Naive thymus-derived CD4-positive, alpha-beta T cell (primary cell): ENCODE measurements at regions not wholly inside any gene's neighbourhood (a gene's known extent, or its start where the extent isn't known, plus 50 kb on each side); places are given as distances from the start of the nearest gene placed in this dataset.

ENCODE experiments used
- ATAC-seq: fragments of 150-1000 bp; cut with Tn5 transposase; 2 replicates; pipeline ENCODE4 v1.10.0; 2021; ENCODE audit warnings: mild to moderate bottlenecking, moderate library complexity
- CTCF ChIA-PET: fragments of 350-600 bp; sonication (Branson Sonifier 250); formaldehyde crosslinking; loops from one replicate; lab custom pipeline; 2021; ENCODE audit warnings: antibody characterized with exemption; lab: Charles Lee
- POLR2A ChIA-PET: fragments of 350-600 bp; sonication (Branson Sonifier 250); formaldehyde crosslinking; loops from one replicate; lab custom pipeline; 2021; ENCODE audit warnings: antibody characterized with exemption, inconsistent platforms; lab: Charles Lee
- DNase-seq, 9 donors: peaks; one replicate each; pipeline versions ENCODE4 v3.0.0 to v3.0.0-alpha.2; 2020 to 2022; ENCODE audit warnings: mixed read lengths in 1 of 9
- H3K27ac ChIP-seq: one replicate; pipeline ENCODE4 v1.7.0; 2013; ENCODE audit warnings: mild to moderate bottlenecking, low read depth, low read length, moderate library complexity
- H3K27me3 ChIP-seq, 2 donors: one replicate each; pipeline ENCODE4 v1.7.0; 2013; ENCODE audit warnings: low read length in 2 of 2, mild to moderate bottlenecking in 2 of 2, moderate library complexity in 2 of 2; ENCODE audit not compliant: control insufficient read depth in 2 of 2, insufficient read depth in 2 of 2
- H3K36me3 ChIP-seq, 3 experiments: 1 replicate in 2 of 3; 2 replicates in 1 of 3; pipeline ENCODE4 v1.7.0; 2013; ENCODE audit warnings: low read length in 3 of 3, mild to moderate bottlenecking in 3 of 3, moderate library complexity in 1 of 3; ENCODE audit not compliant: insufficient read depth in 3 of 3, control insufficient read depth in 2 of 3
- H3K4me1 ChIP-seq, 2 donors: one replicate each; pipeline ENCODE4 v1.7.0; 2013; ENCODE audit warnings: low read length in 2 of 2, mild to moderate bottlenecking in 2 of 2, moderate library complexity in 1 of 2; ENCODE audit not compliant: control insufficient read depth in 2 of 2, insufficient read depth in 2 of 2
- H3K4me3 ChIP-seq: 2 replicates; pipeline ENCODE4 v1.7.0; 2013; ENCODE audit warnings: mild to moderate bottlenecking, low read length
- H3K9me3 ChIP-seq, 3 experiments: 1 replicate in 2 of 3; 2 replicates in 1 of 3; pipeline ENCODE4 v1.7.0; 2013; ENCODE audit warnings: low read length in 3 of 3; ENCODE audit not compliant: control insufficient read depth in 2 of 3
- H3K27ac Mint-ChIP-seq, 9 donors: one replicate each; pipeline ENCODE4 v1.8.0; 2020 to 2022; ENCODE audit warnings: mixed read lengths in 9 of 9, mild to moderate bottlenecking in 8 of 9, moderate library complexity in 5 of 9, inconsistent platforms in 2 of 9
- H3K27me3 Mint-ChIP-seq, 5 donors: one replicate each; pipeline ENCODE4 v1.8.0; 2021 to 2022; ENCODE audit warnings: mixed read lengths in 5 of 5, mild to moderate bottlenecking in 1 of 5
- H3K36me3 Mint-ChIP-seq, 5 donors: one replicate each; pipeline ENCODE4 v1.8.0; 2020 to 2022; ENCODE audit warnings: mixed read lengths in 5 of 5, mild to moderate bottlenecking in 3 of 5, inconsistent platforms in 1 of 5
- H3K4me1 Mint-ChIP-seq, 7 donors: one replicate each; pipeline ENCODE4 v1.8.0; 2020 to 2022; ENCODE audit warnings: mixed read lengths in 7 of 7, mild to moderate bottlenecking in 3 of 7, inconsistent platforms in 1 of 7
- H3K4me3 Mint-ChIP-seq, 10 donors: one replicate each; pipeline ENCODE4 v1.8.0; 2020 to 2022; ENCODE audit warnings: mild to moderate bottlenecking in 10 of 10, mixed read lengths in 10 of 10, moderate library complexity in 6 of 10, inconsistent platforms in 2 of 10
- H3K9me3 Mint-ChIP-seq, 11 donors: one replicate each; pipeline ENCODE4 v1.8.0; 2020 to 2022; ENCODE audit warnings: mixed read lengths in 11 of 11, mild to moderate bottlenecking in 4 of 11, inconsistent platforms in 1 of 11, moderate library complexity in 1 of 11
- intact Hi-C, 2 donors: fragments of 100-400 bp; cut with micrococcal nuclease; formaldehyde crosslinking; loops; one replicate each; pipeline ENCODE4 v1.15.1; 2023

GRCh38 chr2:146503366-146503765 lies 1341.5 kb upstream of the ACVR2A start:
- Histone ChIP-seq H3K4me1 (no peaks in the 10 kb centered on the region), H3K27ac (no peak overlapping the region), H3K4me3 (no peak overlapping the region), H3K36me3 (no peaks in the 10 kb centered on the region), H3K27me3 (no peaks in the 10 kb centered on the region), H3K9me3 (no peaks in the 10 kb centered on the region)
- ATAC-seq (no peak), DNase-seq (no peak)
- H3K4me1 Mint-ChIP-seq, result no peaks in the 10 kb centered on the region
- ChIA-PET CTCF (no interaction called here), POLR2A (no interaction called here)
- intact Hi-C loops, result no loop called here
- no peaks in the 10 kb centered on the region for H3K36me3 Mint-ChIP-seq
- H3K27ac Mint-ChIP-seq, result no peak overlapping the region
- no peak overlapping the region for H3K4me3 Mint-ChIP-seq
- H3K9me3 Mint-ChIP-seq, result peaks cover 0 to 8% (median 0%) of the 10 kb centered on the region in 11 donors
- H3K27me3 Mint-ChIP-seq, result no peaks in the 10 kb centered on the region

- ChIA-PET CTCF (no interaction called here), POLR2A (no interaction called here)
- Histone ChIP-seq H3K36me3 (no peaks in the 10 kb centered on the region), H3K4me1 (no peaks in the 10 kb centered on the region), H3K9me3 (no peaks in the 10 kb centered on the region), H3K27ac (no peak overlapping the region), H3K4me3 (no peak overlapping the region), H3K27me3 (no peaks in the 10 kb centered on the region)
- peaks cover 0 to 11% (median 3%) of the 10 kb centered on the region in 11 donors for H3K9me3 Mint-ChIP-seq
- H3K4me3 Mint-ChIP-seq, result no peak overlapping the region
- intact Hi-C loops, result no loop called here
- ATAC-seq (no peak), DNase-seq (no peak)
- H3K4me1 Mint-ChIP-seq, result no peaks in the 10 kb centered on the region
- no peaks in the 10 kb centered on the region for H3K27me3 Mint-ChIP-seq
- H3K36me3 Mint-ChIP-seq, result no peaks in the 10 kb centered on the region
- H3K27ac Mint-ChIP-seq, result no peak overlapping the region
These were observed 1348.6 kb upstream of the ACVR2A start for GRCh38 chr2:146496248-146496647.

GRCh38 chr2:146489386-146489785 lies 1355.4 kb upstream of the ACVR2A start:
- no peaks in the 10 kb centered on the region for H3K36me3 Mint-ChIP-seq
- POLR2A ChIA-PET, result no interaction called here
- H3K27ac ChIP-seq, result no peak overlapping the region

GRCh38 chr2:146481629-146482028 lies 1363.2 kb upstream of the ACVR2A start:
- DNase-seq (no peak), ATAC-seq (no peak)
- H3K36me3 Mint-ChIP-seq, result no peaks in the 10 kb centered on the region
- no peak overlapping the region for H3K4me3 Mint-ChIP-seq
- H3K9me3 Mint-ChIP-seq, result peaks cover 0 to 2% (median 0%) of the 10 kb centered on the region in 11 donors
- Histone ChIP-seq H3K27me3 (no peaks in the 10 kb centered on the region), H3K4me3 (no peak overlapping the region), H3K27ac (no peak overlapping the region), H3K9me3 (no peaks in the 10 kb centered on the region), H3K36me3 (no peaks in the 10 kb centered on the region), H3K4me1 (no peaks in the 10 kb centered on the region)
- H3K27me3 Mint-ChIP-seq, result no peaks in the 10 kb centered on the region
- H3K4me1 Mint-ChIP-seq, result no peaks in the 10 kb centered on the region
- intact Hi-C loops, result no loop called here
- no peak overlapping the region for H3K27ac Mint-ChIP-seq
- CTCF ChIA-PET, result no interaction called here
- POLR2A ChIA-PET, result no interaction called here

More at GRCh38 chr2:146489386-146489785, 1355.4 kb upstream of the ACVR2A start:
- Histone ChIP-seq H3K4me1 (no peaks in the 10 kb centered on the region), H3K36me3 (no peaks in the 10 kb centered on the region), H3K27me3 (no peaks in the 10 kb centered on the region), H3K4me3 (no peak overlapping the region), H3K9me3 (no peaks in the 10 kb centered on the region)
- no peak overlapping the region for H3K27ac Mint-ChIP-seq
- peaks cover 0 to 16% (median 1%) of the 10 kb centered on the region in 11 donors for H3K9me3 Mint-ChIP-seq
- CTCF ChIA-PET, result no interaction called here
- no peak for ATAC-seq
- H3K4me3 Mint-ChIP-seq, result no peak overlapping the region
- no peak for DNase-seq
- intact Hi-C loops, result no loop called here
- no peaks in the 10 kb centered on the region for H3K27me3 Mint-ChIP-seq
- H3K4me1 Mint-ChIP-seq, result no peaks in the 10 kb centered on the region

GRCh38 chr2:146477383-146477782 lies 1367.4 kb upstream of the ACVR2A start:
- H3K36me3 ChIP-seq, result no peaks in the 10 kb centered on the region
- intact Hi-C loops, result no loop called here
- no peak overlapping the region for H3K27ac ChIP-seq
- POLR2A ChIA-PET, result interaction anchor here (0.6 kb wide), 1 partner anchor 19 kb away, joined by 3 read pairs; no protein-coding TSS in a partner anchor
- no peaks in the 10 kb centered on the region for H3K27me3 ChIP-seq
- H3K36me3 Mint-ChIP-seq, result no peaks in the 10 kb centered on the region
- H3K9me3 Mint-ChIP-seq, result peaks cover 0 to 2% (median 0%) of the 10 kb centered on the region in 11 donors
- H3K4me1 Mint-ChIP-seq, result no peaks in the 10 kb centered on the region
- H3K4me3 ChIP-seq, result no peak overlapping the region
- CTCF ChIA-PET, result no interaction called here
- DNase-seq (no peak), ATAC-seq (no peak)
- no peaks in the 10 kb centered on the region for H3K9me3 ChIP-seq
- no peaks in the 10 kb centered on the region for H3K4me1 ChIP-seq
- no peaks in the 10 kb centered on the region for H3K27me3 Mint-ChIP-seq
- no peak overlapping the region for H3K27ac Mint-ChIP-seq
- no peak overlapping the region for H3K4me3 Mint-ChIP-seq

- no peak overlapping the region for H3K27ac Mint-ChIP-seq
- Histone ChIP-seq H3K27me3 (no peaks in the 10 kb centered on the region), H3K36me3 (no peaks in the 10 kb centered on the region), H3K4me3 (no peak overlapping the region), H3K9me3 (no peaks in the 10 kb centered on the region), H3K4me1 (no peaks in the 10 kb centered on the region), H3K27ac (no peak overlapping the region)
- peaks cover 0 to 8% (median 4%) of the 10 kb centered on the region in 11 donors for H3K9me3 Mint-ChIP-seq
- intact Hi-C loops, result no loop called here
- no peak for DNase-seq
- H3K27me3 Mint-ChIP-seq, result no peaks in the 10 kb centered on the region
- ChIA-PET CTCF (no interaction called here), POLR2A (no interaction called here)
- no peaks in the 10 kb centered on the region for H3K4me1 Mint-ChIP-seq
- H3K4me3 Mint-ChIP-seq, result no peak overlapping the region
- no peak for ATAC-seq
- H3K36me3 Mint-ChIP-seq, result no peaks in the 10 kb centered on the region
These were observed 1376.3 kb upstream of the ACVR2A start for GRCh38 chr2:146468578-146468977.

- CTCF ChIA-PET, result no interaction called here
- intact Hi-C loops, result no loop called here
These were observed 1377.4 kb upstream of the ACVR2A start for GRCh38 chr2:146467425-146467824.

More at GRCh38 chr2:146467425-146467824, 1377.4 kb upstream of the ACVR2A start:
- H3K36me3 Mint-ChIP-seq, result no peaks in the 10 kb centered on the region
- no peak overlapping the region for H3K4me3 Mint-ChIP-seq
- no peaks in the 10 kb centered on the region for H3K27me3 Mint-ChIP-seq
- no peak overlapping the region for H3K4me3 ChIP-seq
- H3K36me3 ChIP-seq, result no peaks in the 10 kb centered on the region
- H3K9me3 Mint-ChIP-seq, result peaks cover 0 to 13% (median 6%) of the 10 kb centered on the region in 11 donors
- no peaks in the 10 kb centered on the region for H3K9me3 ChIP-seq
- H3K27ac Mint-ChIP-seq, result no peak overlapping the region
- POLR2A ChIA-PET, result no interaction called here
- DNase-seq (no peak), ATAC-seq (no peak)
- no peaks in the 10 kb centered on the region for H3K4me1 Mint-ChIP-seq
- no peaks in the 10 kb centered on the region for H3K4me1 ChIP-seq
- no peaks in the 10 kb centered on the region for H3K27me3 ChIP-seq
- no peak overlapping the region for H3K27ac ChIP-seq
